Endothelial cell of umbilical vein (primary cell): ENCODE measurements at regions not wholly inside any gene's neighbourhood (a gene's known extent, or its start where the extent isn't known, plus 50 kb on each side); places are given as distances from the start of the nearest gene placed in this dataset.

Experiments
- BruUV-seq: library from RNA; stranded (reverse); fragments of 400-500 nt; replicated peaks from 2 replicates; lab custom pipeline; 2021; lab: Mats Ljungman, UMichigan
- CTCF ChIA-PET: fragments of 300-600, 350-600 bp; sonication (Branson Sonifier 250); formaldehyde crosslinking; loops from one replicate; lab custom pipeline; 2021; ENCODE audit warnings: antibody characterized with exemption, inconsistent platforms; lab: Charles Lee
- POLR2A ChIA-PET: fragments of 300-600, 350-600 bp; sonication (Branson Sonifier 250); formaldehyde crosslinking; loops from one replicate; lab custom pipeline; 2021; ENCODE audit warnings: antibody characterized with exemption, inconsistent platforms; lab: Charles Lee
- DNase-seq: peaks from one replicate; pipeline ENCODE4 v3.0.0-alpha.2; 2011; ENCODE audit warnings: low read depth, low spot score
- FAIRE-seq: peaks from 2 replicates; lab custom pipeline; 2011; peaks lifted over from hg19 to GRCh38; lab: Jason Lieb, UNC
- H2AFZ ChIP-seq: 2 replicates; pipeline ENCODE4 v1.6.0; 2012; ENCODE audit warnings: low read depth, low read length, control low read depth, inconsistent platforms
- H3K27ac ChIP-seq: 2 replicates; pipeline ENCODE4 v1.5.1; 2011; ENCODE audit warnings: low read depth, mild to moderate bottlenecking, control low read depth, low read length, moderate library complexity; ENCODE audit not compliant: insufficient read depth
- H3K27me3 ChIP-seq, 2 experiments: 2 replicates each; pipeline versions ENCODE4 v1.6.0 to v1.6.1; 2011; ENCODE audit warnings: low read length in 2 of 2, mixed read lengths in 1 of 2; ENCODE audit not compliant: control insufficient read depth in 2 of 2, insufficient read depth in 2 of 2
- H3K36me3 ChIP-seq, 2 experiments: 2 replicates in 1 of 2; 3 replicates in 1 of 2; pipeline ENCODE4 v1.5.1; 2011; ENCODE audit warnings: low read length in 2 of 2, mild to moderate bottlenecking in 1 of 2, moderate library complexity in 1 of 2; ENCODE audit not compliant: control insufficient read depth in 2 of 2, insufficient read depth in 2 of 2; ENCODE audit errors: extremely low read depth in 1 of 2
- H3K4me1 ChIP-seq: 3 replicates; pipeline ENCODE4 v1.5.1; 2011; ENCODE audit warnings: mild to moderate bottlenecking, low read length; ENCODE audit not compliant: control insufficient read depth, insufficient read depth; ENCODE audit errors: extremely low read depth
- H3K4me2 ChIP-seq: 2 replicates; pipeline ENCODE4 v1.6.1; 2011; ENCODE audit warnings: low read length, control low read depth, mixed read lengths; ENCODE audit not compliant: insufficient read depth
- H3K4me3 ChIP-seq, 3 experiments: fragments of 200-600 bp in 1 of 3; sonication (generic), shearing (Covaris generic) in 1 of 3; replicated peaks in 1 of 3; 2 replicates each; pipeline ENCODE4 v1.5.1; 2011 to 2016; ENCODE audit warnings: control low read depth in 3 of 3, low read length in 3 of 3, mild to moderate bottlenecking in 2 of 3, inconsistent platforms in 1 of 3, low read depth in 1 of 3, moderate library complexity in 1 of 3; ENCODE audit not compliant: insufficient read depth in 1 of 3
- H3K79me2 ChIP-seq: 2 replicates; pipeline ENCODE4 v1.6.0; 2012; ENCODE audit warnings: low read length, inconsistent platforms; ENCODE audit not compliant: control insufficient read depth, insufficient read depth
- H3K9ac ChIP-seq: replicated peaks from 2 replicates; pipeline ENCODE3; 2011; ENCODE audit warnings: low read length, control low read depth; ENCODE audit not compliant: insufficient read depth; ENCODE audit errors: extremely low read depth
- H3K9me1 ChIP-seq: replicated peaks from 3 replicates; pipeline ENCODE4 v1.6.0; 2011; ENCODE audit warnings: mild to moderate bottlenecking, low read length; ENCODE audit not compliant: control insufficient read depth, insufficient read depth; ENCODE audit errors: extremely low read depth
- H3K9me3 ChIP-seq: replicated peaks from 2 replicates; pipeline ENCODE4 v1.5.1; 2012; ENCODE audit warnings: low read length, inconsistent platforms; ENCODE audit not compliant: control insufficient read depth, insufficient read depth
- H4K20me1 ChIP-seq: replicated peaks from 2 replicates; pipeline ENCODE3; 2011; ENCODE audit warnings: mild to moderate bottlenecking, low read length; ENCODE audit not compliant: control insufficient read depth, insufficient read depth; ENCODE audit errors: extremely low read depth
- CTCF ChIP-seq, 2 donors: IDR thresholded peaks; 1 replicate in 1 of 2; 2 replicates in 1 of 2; pipeline ENCODE4 v1.5.1; 2011; ENCODE audit warnings: low read length in 2 of 2, mild to moderate bottlenecking in 2 of 2, moderate library complexity in 2 of 2, control low read depth in 1 of 2, inconsistent platforms in 1 of 2, low read depth in 1 of 2; ENCODE audit not compliant: insufficient read depth in 1 of 2; ENCODE audit errors: extremely low read depth in 1 of 2
- EZH2 ChIP-seq: IDR thresholded peaks from 2 replicates; pipeline ENCODE4 v1.6.1; 2012; ENCODE audit warnings: borderline replicate concordance, low read depth, mild to moderate bottlenecking, moderate library complexity, low read length, inconsistent platforms; ENCODE audit not compliant: severe bottlenecking
- FOS ChIP-seq: IDR thresholded peaks from 2 replicates; pipeline ENCODE4 v1.6.1; 2011; ENCODE audit warnings: mild to moderate bottlenecking, low read length, moderate library complexity, borderline replicate concordance; ENCODE audit not compliant: insufficient read depth
- JUN ChIP-seq: IDR thresholded peaks from 2 replicates; pipeline ENCODE4 v1.6.1; 2011; ENCODE audit warnings: borderline replicate concordance, low read depth; ENCODE audit not compliant: insufficient read length, insufficient read depth
- MAX ChIP-seq: IDR thresholded peaks from 2 replicates; pipeline ENCODE4 v1.6.1; 2011; ENCODE audit not compliant: insufficient read depth, insufficient read length
- MYC ChIP-seq: IDR thresholded peaks from one replicate; pipeline ENCODE4 v1.6.1; 2011; ENCODE audit warnings: mild to moderate bottlenecking, low read depth, low read length
- POLR2A ChIP-seq: IDR thresholded peaks from 2 replicates; pipeline ENCODE4 v1.6.1; 2012; ENCODE audit warnings: low read depth, mild to moderate bottlenecking, control low read depth, low read length
- POLR2AphosphoS5 ChIP-seq: IDR thresholded peaks from 2 replicates; pipeline ENCODE4 v1.6.1; 2012; ENCODE audit warnings: low read depth, mild to moderate bottlenecking, control low read depth, low read length, moderate library complexity; ENCODE audit not compliant: insufficient read depth
- dilution Hi-C: fragments of 300-500 bp; cut with MboI; formaldehyde crosslinking; loops from one replicate; pipeline ENCODE4 v1.15.0; 2019; ENCODE audit warnings: low sequenced_read_pairs; ENCODE audit not compliant: extremely low pct_ligation_motif_present
- intact Hi-C: fragments of 100-400 bp; cut with micrococcal nuclease; formaldehyde crosslinking; loops from one replicate; pipeline ENCODE4 v1.10.0; 2022

GRCh38 chr1:187476671-187477070 lies 647.9 kb downstream of the PLA2G4A start:
- Histone ChIP-seq H3K36me3 (no peaks in the 10 kb centered on the region), H3K4me3 (no peak overlapping the region), H3K4me2 (no peak overlapping the region), H2AFZ (peak overlapping the region; percentile 60), H3K79me2 (no peaks in the 10 kb centered on the region), H3K9me1 (no peaks in the 10 kb centered on the region), H3K4me1 (no peaks in the 10 kb centered on the region), H3K9ac (no peak overlapping the region), H4K20me1 (no peaks in the 10 kb centered on the region), H3K27me3 (no peaks in the 10 kb centered on the region), H3K9me3 (no peaks in the 10 kb centered on the region), H3K27ac (no peak overlapping the region)
- FAIRE-seq (peak; percentile 21), DNase-seq (peak; percentile 61)
- ChIA-PET POLR2A (no interaction called here), CTCF (interaction anchor here (0.8 to 1.4 kb wide), 9 partner anchors 9 to 957 kb away, joined by 3 to 6 read pairs (median 3); no protein-coding TSS in a partner anchor)
- TF ChIP-seq POLR2AphosphoS5 (no peak), MYC (no peak), MAX (no peak), JUN (no peak), EZH2 (no peak), POLR2A (no peak), CTCF (IDR thresholded peaks at IDR 0.05; ENCODE audit: extremely low read depth in 1 of 2, insufficient read depth in 1 of 2, low read depth in 1 of 2, low read length in 2 of 2) (peak; percentile 8 to 19), FOS (no peak)
- dilution Hi-C loops = no loop called here
- intact Hi-C loops = loop anchor here (2.0 to 5.0 kb wide), 2 partner anchors 452 to 1461 kb away; no protein-coding TSS in a partner anchor
- BruUV-seq = no TSS peak
